CD4-positive, alpha-beta T cell treated with Interleukin-17A for 4 hours (primary cell): ENCODE measurements at regions not wholly inside any gene's neighbourhood (a gene's known extent, or its start where the extent isn't known, plus 50 kb on each side); places are given as distances from the start of the nearest gene placed in this dataset.

Experiments used
- DNase-seq: peaks from one replicate; pipeline ENCODE4 v3.0.0-alpha.2; 2020; ENCODE audit warnings: mixed read lengths

DNA sequence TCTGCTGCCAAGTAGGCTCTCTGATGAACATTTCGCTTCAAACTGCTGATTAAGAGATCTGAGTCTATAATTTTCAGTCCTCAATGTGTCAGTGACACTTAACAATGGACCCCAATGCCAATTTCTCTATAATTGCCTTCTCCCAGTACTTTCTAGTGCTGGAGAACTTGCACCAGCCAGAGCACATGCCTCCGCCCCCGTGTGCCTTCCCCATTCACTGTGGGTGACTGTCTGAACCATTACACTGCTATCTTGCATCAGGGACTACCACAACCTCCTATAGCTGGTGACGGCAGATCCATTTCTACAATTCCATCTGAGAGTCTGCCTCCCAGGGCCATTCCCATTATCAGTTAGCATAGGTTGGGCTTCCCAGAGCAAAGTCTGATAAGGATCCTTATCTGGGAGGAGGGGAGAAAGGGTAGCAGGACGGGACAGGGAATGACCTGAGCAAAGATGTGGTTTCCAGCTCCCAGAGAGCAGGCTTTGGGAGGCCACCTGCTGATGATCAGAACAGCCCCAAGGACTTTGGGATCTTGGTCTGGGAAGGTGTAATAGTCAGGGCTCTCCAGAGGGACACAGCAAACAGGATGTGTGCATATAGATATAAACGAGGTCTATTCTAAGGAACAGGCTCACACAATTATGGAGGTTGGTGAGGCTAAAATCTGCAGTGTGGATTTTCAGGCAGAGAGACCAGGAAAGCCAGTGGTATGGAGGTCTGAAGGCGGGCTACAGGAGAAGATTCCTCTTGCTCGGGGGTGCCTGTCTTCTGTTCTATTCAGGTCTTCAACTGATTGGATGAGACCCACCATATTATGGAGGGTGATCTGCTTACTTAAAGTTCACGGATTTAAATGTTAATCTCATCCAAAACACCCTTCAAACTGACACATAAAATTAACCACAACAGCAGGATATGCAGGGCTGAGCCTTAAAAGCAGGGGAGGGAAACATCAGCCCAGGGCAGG, 238.2 kb downstream of the PTPRU start:
- no peak for DNase-seq

DNA sequence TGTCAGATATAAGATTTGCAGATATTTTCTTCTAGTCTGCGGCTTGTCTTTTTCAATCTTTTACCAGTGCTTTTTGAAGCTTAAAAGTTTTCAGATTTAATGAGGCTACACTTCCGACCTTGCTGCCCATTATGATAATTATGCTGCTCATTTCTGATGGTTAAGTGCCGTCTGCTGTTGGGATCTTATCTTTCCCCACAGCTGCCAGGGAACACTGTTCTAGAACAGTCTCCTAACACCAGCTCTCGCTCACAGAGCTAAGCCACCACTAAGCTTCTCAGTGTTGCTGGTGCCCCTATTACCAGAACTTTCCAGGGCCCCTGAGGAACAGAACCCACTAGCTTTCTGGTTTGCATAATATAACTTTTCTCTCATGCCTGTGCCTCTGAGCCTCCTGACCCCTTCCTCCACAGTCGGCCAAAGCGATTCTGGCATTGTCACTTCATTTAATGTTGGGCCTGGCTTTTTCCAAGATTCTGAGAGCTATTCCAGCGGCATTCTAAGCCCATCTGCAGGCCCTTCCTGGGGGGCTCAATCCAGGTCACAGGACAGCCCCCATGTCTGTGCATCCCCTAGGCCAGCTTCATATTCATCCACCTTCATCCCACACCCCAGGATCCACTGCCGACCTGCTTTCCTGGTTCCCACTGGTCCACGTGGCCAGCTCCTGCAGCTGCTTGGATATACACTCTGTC, 237.0 kb downstream of the PTPRU start:
- no peak for DNase-seq

DNA sequence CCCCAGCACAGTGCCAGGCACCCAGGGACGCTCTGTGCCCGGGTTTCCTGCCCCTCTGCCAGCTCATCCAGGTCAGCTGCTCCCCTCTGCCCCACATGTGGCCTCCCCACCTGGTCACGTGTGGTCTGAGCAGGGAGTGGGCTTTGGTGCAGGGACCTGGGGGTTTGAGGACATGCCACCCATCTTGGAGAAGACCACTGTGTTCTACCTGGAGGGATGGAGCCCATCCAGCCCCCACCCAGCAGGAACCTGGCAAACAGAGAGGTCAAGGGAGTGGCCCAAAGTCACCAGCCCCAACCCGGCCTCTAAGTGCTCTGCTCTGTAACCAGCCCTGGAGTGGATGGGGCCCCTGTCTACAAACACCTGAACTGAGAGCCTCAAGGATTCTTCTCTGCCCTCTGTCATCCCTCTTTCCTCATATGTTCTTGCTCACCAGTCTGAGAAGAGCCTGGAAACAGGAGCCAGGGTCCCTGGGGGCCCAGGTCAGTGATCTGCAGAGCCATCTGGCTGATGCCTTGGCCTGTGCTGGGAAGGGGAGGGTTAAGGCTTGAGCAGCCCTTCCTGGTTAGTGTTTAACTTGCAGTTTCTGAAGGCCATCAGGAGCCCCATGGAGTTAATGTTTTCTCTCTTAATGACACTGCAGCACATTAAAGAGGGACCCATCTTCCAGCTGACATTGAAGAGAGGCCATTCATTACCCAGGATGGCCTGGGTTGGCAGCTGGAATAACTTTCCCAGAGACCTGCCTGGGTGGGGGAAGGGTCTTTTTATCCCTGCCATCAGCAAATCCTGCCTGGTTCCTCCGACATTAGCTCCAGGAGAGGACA, 235.4 kb downstream of the PTPRU start:
- DNase-seq, result no peak

DNA sequence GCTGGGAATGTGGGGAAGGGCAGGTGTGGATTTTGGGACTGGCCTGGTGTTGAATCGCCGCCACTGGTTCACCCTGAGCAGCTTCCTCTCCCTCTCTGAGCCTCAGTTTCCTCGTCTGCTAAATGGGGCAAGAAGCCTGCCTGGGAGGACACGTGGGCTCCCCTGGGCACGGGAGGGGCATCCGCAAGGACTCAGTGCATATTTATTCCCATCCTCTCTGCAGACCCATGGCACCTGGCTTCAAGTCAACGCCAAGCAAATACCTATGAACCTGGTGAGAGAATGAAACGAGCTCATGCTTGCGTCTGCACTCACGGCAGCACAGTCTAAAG, 234.4 kb downstream of the PTPRU start:
- no peak for DNase-seq

- no peak for DNase-seq
These were observed 233.9 kb downstream of the PTPRU start for GRCh38 chr1:29470087-29470787.

DNA sequence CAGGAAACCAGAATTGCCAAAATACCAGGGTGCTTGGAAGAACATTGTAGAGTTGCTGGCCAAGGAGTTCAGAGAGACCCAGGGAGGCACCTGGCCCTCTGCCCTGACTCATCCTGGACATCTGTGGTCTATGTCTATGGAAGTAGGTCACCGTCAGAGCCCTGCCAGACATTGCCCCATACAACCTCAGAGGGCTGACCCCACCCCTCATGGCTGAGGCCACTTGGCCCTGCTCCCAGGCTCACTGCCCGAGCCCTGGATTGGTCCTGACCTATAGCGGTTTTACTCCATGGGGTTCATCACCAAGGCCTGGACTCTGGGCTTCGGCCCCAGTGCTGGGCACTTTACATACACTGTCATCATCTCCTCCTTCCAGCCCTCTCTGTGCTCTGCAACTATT, 233.1 kb downstream of the PTPRU start:
- no peak for DNase-seq

DNA sequence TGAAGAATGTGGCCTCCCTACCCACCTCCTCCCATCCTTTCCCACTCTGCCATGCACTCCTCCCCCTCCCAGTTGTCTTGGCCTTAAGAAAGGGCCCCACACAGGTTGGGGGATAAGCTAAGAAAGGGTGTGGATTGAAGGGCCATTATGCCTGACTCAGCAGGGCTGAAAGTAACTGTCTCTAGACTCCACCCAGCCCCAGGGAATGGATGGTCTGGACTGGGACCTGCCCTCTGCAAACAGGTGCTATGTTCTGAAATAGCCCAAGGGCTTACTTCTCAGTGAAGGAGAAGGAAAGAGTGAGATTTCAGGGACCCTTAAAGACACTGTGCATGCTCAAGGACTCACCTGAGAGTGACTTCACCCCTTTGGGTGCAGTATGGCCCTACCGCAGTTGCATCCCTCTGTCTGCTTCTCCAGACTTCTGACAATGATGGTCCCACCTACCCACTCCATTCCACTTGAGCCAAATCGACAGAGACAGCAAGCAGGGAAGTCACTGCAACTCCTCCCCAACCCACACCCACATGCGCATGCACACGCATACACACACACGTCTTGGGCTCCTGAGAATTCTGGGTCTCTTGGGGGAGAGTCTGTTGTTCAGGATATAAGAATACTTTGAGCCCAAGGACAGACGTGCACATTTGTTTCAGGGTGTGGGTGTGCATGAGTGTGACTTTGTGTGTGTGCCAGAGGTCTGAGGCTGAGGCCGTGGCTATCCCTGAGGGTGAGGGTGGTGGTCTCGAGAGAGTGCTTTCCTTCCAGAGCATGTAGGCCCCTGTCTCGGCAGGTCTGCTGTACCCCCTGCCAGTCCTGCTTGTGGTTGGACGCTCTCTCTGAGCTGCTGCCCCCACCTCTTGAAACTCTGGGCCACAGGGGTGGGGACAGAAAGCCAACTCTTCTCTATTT, 231.9 kb downstream of the PTPRU start:
- DNase-seq, result no peak

- DNase-seq, result no peak
These were observed 229.9 kb downstream of the PTPRU start for GRCh38 chr1:29466258-29466657.

- DNase-seq, result no peak
These were observed 229.4 kb downstream of the PTPRU start for GRCh38 chr1:29465755-29466154.

- no peak for DNase-seq
These were observed 225.8 kb downstream of the PTPRU start for GRCh38 chr1:29462096-29462495.

DNA sequence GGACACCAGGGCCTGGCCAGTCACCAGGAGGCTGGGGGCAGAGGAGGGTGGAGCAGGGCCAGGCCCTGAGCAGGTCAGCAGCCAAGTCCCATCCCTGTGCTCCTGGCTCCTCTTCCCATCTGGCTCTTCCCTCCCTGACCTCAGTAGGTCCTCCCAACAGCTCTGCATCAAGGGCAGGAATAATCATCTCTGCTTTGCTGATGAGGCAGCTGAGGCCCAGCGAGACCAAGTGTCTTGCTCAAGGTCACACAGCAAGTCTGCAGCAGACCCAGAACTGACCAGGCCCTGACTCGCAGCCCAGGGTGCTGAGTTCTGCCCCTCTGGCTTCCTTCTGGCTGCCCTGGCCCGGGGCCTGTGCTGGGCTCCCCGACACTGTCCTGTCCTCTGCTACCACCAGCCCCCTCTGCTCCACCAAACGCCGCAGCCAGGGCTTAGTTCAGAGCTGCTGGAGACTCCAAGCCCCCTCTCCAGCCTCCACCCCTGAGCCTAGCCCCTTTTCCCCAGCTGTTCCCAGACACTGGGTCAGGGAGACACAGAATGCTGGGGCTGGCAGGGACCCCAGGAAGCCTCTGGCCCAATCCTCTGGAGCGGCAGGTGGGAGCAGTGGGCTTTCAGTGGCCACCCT, 224.9 kb downstream of the PTPRU start:
- DNase-seq, result no peak

DNA sequence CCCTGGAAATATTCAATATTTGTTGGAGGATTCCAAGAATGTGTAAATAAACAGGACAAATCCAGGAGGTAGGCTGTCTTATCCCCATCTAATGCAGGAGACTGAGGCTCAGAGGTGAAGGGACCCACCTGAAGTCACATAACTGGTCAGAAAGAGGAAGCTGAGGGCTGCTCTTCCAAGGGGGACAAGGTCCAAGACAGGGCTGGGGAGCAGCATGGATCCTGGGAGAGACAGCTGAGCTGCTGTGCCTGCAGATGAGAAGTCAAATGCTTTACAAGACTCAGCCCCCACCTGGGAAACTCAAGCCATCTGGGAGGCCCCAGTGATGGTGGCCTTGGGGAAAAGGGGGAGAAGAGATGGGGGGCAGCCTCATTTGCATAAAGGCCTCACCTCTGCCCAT, 224.4 kb downstream of the PTPRU start:
- DNase-seq, result no peak

DNA sequence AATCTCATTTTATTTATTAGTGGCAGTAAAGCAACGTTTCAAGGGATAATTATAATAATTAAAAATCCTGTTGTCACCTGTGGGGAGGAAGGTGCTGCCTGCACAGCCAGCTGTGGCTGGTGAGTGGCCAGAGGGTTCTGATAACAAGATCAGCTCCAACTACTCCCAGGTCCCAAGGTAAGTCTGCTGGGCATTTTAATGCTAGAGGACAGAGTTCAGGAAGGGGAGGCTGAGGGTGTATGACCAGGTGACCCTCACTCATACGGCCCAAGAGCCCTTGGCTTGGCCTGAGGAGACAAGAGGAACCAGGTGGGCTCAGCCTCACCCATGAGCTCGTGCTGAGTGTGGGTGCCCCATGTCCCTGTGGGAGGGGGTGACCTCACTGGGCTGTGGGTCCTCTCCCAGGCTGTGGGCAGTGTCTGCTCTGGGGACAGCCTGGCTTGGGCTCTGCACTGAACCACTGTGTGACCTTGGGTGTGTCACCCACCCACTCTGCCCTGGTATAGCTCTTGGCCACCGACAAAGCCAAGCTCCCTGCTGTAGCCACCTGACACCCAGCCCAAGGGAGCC, 223.8 kb downstream of the PTPRU start:
- no peak for DNase-seq

GRCh38 chr1:29459620-29459945, 223.3 kb downstream of the PTPRU start:
- DNase-seq, result no peak

GRCh38 chr1:29458737-29459619, 222.7 kb downstream of the PTPRU start:
- DNase-seq, result no peak

DNA sequence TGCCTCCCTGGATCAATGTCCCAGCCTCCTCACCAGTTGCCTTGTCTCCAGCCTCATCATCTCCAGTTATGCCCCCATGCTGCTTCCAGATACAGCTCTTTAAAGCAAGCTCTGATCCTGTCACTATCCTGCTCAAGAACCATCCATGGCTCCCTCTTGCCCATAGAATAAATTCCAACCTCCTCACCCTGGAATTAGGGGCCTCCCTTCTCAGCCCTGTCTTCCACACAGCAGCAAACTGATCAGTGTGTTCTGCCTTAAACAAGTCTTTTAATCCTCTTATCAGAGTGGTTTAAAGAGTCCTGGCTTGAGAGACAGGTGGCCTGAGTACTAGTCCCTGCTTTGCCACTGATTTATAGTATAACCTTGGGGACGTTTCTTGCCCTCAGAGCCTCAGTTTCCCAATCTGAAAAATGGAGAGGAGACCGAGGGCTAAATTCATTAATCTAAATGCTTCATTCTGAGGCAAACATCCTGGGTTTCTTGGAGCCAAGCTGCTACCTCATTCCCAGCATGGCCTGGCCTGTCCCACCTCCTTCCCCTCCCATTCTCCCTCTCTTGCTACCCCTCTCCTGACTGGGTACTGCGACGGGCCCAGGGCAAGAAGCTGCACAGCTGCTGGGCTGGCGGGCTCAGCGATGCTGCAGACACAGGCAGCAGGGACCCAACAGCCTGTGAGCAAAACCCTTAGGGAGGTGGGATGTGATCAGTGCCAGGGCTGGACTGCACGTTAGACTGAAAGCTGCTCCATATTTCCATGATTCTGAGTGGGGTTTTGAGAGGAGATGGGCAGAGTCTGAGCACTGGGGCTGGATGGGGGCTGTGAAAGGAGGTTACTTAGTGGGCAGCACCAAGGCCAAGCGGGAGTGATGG, 221.4 kb downstream of the PTPRU start:
- no peak for DNase-seq

DNA sequence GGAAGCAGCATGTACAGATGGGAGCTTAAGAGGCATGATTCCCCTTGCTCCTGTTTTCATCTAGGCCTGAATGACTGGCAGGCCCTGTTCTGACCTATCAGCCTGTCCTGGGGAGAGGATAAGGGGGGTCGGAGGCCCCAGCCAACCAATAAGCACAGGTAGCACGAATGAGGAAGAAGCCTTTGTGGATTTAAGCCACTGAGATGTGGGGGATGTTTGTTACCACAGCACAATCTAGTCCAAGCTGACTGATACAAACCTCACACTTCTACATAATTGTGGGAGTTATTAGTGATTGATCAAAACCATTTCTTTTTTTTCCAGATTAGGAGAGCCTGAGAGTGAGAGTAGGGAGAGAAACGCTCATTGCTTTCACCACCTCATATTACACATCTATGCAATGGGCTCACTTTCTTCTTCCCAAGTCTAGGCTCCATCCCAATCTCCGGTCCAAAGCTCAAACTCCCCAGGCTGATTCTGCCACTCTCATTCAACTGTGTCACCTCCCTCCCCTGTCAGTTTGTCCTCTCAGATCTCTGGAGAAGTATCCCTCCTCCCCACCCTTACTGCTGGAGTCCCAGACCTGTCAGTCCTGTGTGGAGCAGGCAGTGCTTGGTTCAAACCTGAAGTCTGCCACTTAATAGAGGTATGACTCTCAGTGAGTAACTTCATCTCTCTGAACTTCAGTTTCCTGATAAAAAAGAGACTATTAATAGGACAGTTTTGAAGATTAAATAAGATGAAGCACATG, 220.5 kb downstream of the PTPRU start:
- no peak for DNase-seq

DNA sequence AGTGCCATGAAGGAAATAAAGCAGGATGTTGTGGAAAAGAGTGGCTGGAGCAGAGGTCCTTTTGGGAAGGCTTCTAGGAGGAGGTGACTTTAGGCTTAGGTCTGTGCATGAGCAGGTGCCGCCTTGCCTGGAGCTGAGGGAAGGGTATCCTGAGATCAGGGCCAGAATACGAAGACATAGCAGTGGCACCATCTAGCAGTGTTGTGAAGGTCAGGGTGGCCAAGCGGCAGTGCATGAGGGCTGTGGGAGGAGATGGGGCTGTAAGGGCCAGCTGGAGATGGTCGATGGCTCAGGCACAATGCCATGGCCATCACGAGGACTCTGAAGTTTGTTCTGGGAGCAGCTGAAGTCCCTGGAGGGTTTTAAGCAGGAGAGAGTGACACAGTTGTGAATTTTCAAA, 219.5 kb downstream of the PTPRU start:
- no peak for DNase-seq
